ENCODE measurements at regions not wholly inside any gene's neighbourhood (a gene's known extent, or its start where the extent isn't known, plus 50 kb on each side); places are given as distances from the start of the nearest gene placed in this dataset.

- H3K36me3 Mint-ChIP-seq (ENCODE audit: low read depth) = no peaks in the 10 kb centered on the region
- Histone ChIP-seq H3K79me2 (replicated peaks; ENCODE audit: insufficient read depth) (no peaks in the 10 kb centered on the region), H3K4me2 (no peak overlapping the region), H4K20me1 (replicated peaks; ENCODE audit: insufficient read depth) (no peaks in the 10 kb centered on the region; the same call in 1 of the 2 replicates), H3K4me3 (no peak overlapping the region), H3K36me3 (ENCODE audit: insufficient read depth) (no peaks in the 10 kb centered on the region), H3K27me3 (ENCODE audit: insufficient read depth) (no peaks in the 10 kb centered on the region), H3K27ac (ENCODE audit: low read depth) (no peak overlapping the region), H2AFZ (no peak overlapping the region), H3K4me1 (ENCODE audit: insufficient read depth) (no peaks in the 10 kb centered on the region), H3K9me2 (ENCODE audit: insufficient read depth) (no peaks in the 10 kb centered on the region; the same call in 1 of the 2 replicates), H3F3A (replicated peaks; ENCODE audit: low read depth) (no peaks in the 10 kb centered on the region)
- no peak for ATAC-seq
- no peak overlapping the region for H3K4me3 Mint-ChIP-seq
- H3K27ac Mint-ChIP-seq = no peak overlapping the region
- peaks cover 3% of the 10 kb centered on the region for H3K27me3 Mint-ChIP-seq (ENCODE audit: insufficient read depth, low read depth, poor library complexity)
- H3K9me3 Mint-ChIP-seq = 0 out of 3 replicates have a peak, but pooled peaks cover 3% of the 10 kb centered on the region
- TF ChIP-seq JUNB (IDR thresholded peaks at IDR 0.05; ENCODE audit: unreplicated experiment) (no peak), ETS1 (IDR thresholded peaks at IDR 0.05) (no peak), EZH2 (IDR thresholded peaks at IDR 0.05; ENCODE audit: low read depth, unreplicated experiment) (no peak), REST (IDR thresholded peaks at IDR 0.05; ENCODE audit: unreplicated experiment) (no peak), ZNF331 (CRISPR knock-in tag; IDR thresholded peaks at IDR 0.05; ENCODE audit: low read depth) (no peak), POLR2AphosphoS5 (IDR thresholded peaks at IDR 0.05; ENCODE audit: low read depth) (no peak), NANOG (IDR thresholded peaks at IDR 0.05; ENCODE audit: borderline replicate concordance) (no peak), STAT1 (IDR thresholded peaks at IDR 0.05; ENCODE audit: unreplicated experiment) (no peak), ZNF114 (CRISPR knock-in tag; IDR thresholded peaks at IDR 0.05) (no peak), ZNF462 (CRISPR knock-in tag; IDR thresholded peaks at IDR 0.05) (no peak), CREB1 (CRISPR knock-in tag; IDR thresholded peaks at IDR 0.05; ENCODE audit: low read depth) (no peak), CTCF (conservative IDR thresholded peaks at IDR 0.05; ENCODE audit: low read depth in 2 of 2) (no peak), EZH2phosphoT487 (IDR thresholded peaks at IDR 0.05; ENCODE audit: unreplicated experiment) (no peak)
- DNase-seq (ENCODE audit: low spot score) = no peak
- H3K4me1 Mint-ChIP-seq = no peaks in the 10 kb centered on the region
These were observed 318.0 kb downstream of the ACTL7B start for GRCh38 chr9:108537756-108538155.

Data from GM23338 (cell line).